Psoas muscle (tissue), 7 donors: ENCODE measurements at regions not wholly inside any gene's neighbourhood (a gene's known extent, or its start where the extent isn't known, plus 50 kb on each side); places are given as distances from the start of the nearest gene placed in this dataset.

Experiments used
- ATAC-seq, 4 donors: fragments of 200-7000 bp; cut with Tn5 transposase; one replicate each; pipeline ENCODE4 v1.9.1; 2020; ENCODE audit warnings: moderate library complexity in 3 of 4, mild to moderate bottlenecking in 2 of 4
- DNase-seq, 2 donors: peaks; one replicate each; pipeline ENCODE4 v3.0.0-alpha.2; 2020
- H3K27ac ChIP-seq: fragments of 200-600 bp; one replicate; pipeline ENCODE4 v1.8.0; 2022
- H3K27me3 ChIP-seq, 3 donors: fragments of 200-600 bp in 1 of 3; one replicate each; pipeline versions ENCODE4 v1.6.1 to v1.8.0; 2013 to 2022; ENCODE audit warnings: low read length in 2 of 3, mild to moderate bottlenecking in 2 of 3, moderate library complexity in 1 of 3; ENCODE audit not compliant: insufficient read depth in 3 of 3
- H3K36me3 ChIP-seq, 2 donors: fragments of 200-600 bp in 1 of 2; one replicate each; pipeline versions ENCODE4 v1.6.1 to v1.8.0; 2013 to 2022; ENCODE audit warnings: low read depth in 1 of 2, mild to moderate bottlenecking in 1 of 2, moderate library complexity in 1 of 2; ENCODE audit not compliant: insufficient read depth in 1 of 2
- H3K4me1 ChIP-seq: fragments of 200-600 bp; one replicate; pipeline ENCODE4 v1.8.0; 2022
- H3K4me3 ChIP-seq: fragments of 200-600 bp; one replicate; pipeline ENCODE4 v1.8.0; 2022; ENCODE audit warnings: mild to moderate bottlenecking
- H3K9me3 ChIP-seq: fragments of 200-600 bp; one replicate; pipeline ENCODE4 v1.8.0; 2022
- WGBS, 3 donors: extraction: QIAGEN DNeasy Blood & Tissue Kit; methylation state at CpG; one replicate each; pipeline versions ENCODE4 v1.1.6 to v1.1.7; 2013; 5-methylcytosine and 5-hydroxymethylcytosine counted together
- intact Hi-C, 2 donors: fragments of 100-400 bp; cut with DNase I; formaldehyde crosslinking; loops; one replicate each; pipeline versions ENCODE4 v1.11.0 to v1.14.2; 2022
- TF ChIP-seq, protein P1 (sequence below): fragments of 200-600 bp; IDR thresholded peaks from one replicate; pipeline ENCODE4 v1.8.0; 2022; ENCODE audit warnings: antibody characterized with exemption
- donor health status: healthy with polysubstance abuse.
- donor health status: DM: no; HTN: no; CAD: no; lungs with moderate emphysema.
- donor health status: Bipolar disorder and iron deficiency.
- donor health status: healthy.
- donor health status: DM: yes; HTN: yes; CAD: no.
- donor health status: DM: no; HTN: no; CAD: no.
- donor health status: DM: yes; HTN: yes; CAD: no.

DNA sequence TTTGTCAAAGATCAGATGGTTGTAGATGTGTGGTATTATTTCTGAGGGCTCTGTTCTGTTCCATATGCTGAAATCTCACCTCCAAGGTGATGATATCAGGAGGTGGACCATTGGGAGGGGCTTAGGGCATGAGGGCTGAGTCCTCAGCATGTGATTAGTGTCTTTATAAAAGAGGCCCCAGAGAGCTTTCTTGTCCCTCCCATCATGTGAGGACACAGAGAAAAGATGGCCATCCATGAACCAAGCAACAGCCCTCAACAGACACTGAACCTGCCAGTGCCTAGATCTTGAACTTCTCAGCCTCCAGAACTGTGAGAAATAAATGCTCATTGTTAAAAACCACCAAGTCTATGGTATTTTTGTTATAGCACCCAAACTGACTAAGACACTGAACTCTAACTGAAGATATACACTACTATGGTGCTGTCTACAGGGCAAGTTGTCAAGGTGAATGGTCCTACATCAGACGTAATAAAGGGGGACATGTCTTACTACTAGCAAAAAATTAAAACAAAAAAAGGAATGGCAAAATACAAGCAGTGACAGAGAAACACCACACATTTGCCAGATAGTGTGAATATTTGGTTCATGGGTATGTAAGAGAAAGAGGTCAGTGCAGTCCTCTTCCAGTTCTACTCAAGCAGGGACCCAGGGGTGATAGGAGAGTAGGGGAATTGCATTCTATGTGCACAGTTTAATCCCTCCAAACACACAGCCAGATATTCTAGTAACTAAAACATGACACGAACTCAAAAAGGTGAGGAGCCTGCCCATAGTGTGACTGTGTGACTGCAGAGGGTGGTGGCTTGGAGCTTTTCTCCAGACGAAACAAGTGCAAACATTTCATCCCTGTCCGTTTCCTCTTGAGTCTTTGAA lies 164.4 kb upstream of the MYCN start:
- DNase-seq (no peak), ATAC-seq (no peak)
- Histone ChIP-seq H3K4me1 (no peaks in the 10 kb centered on the region), H3K27me3 (no peaks in the 10 kb centered on the region), H3K4me3 (no peak overlapping the region), H3K27ac (no peak overlapping the region), H3K36me3 (no peaks in the 10 kb centered on the region), H3K9me3 (no peaks in the 10 kb centered on the region)
- TF ChIP-seq, protein P1, sequence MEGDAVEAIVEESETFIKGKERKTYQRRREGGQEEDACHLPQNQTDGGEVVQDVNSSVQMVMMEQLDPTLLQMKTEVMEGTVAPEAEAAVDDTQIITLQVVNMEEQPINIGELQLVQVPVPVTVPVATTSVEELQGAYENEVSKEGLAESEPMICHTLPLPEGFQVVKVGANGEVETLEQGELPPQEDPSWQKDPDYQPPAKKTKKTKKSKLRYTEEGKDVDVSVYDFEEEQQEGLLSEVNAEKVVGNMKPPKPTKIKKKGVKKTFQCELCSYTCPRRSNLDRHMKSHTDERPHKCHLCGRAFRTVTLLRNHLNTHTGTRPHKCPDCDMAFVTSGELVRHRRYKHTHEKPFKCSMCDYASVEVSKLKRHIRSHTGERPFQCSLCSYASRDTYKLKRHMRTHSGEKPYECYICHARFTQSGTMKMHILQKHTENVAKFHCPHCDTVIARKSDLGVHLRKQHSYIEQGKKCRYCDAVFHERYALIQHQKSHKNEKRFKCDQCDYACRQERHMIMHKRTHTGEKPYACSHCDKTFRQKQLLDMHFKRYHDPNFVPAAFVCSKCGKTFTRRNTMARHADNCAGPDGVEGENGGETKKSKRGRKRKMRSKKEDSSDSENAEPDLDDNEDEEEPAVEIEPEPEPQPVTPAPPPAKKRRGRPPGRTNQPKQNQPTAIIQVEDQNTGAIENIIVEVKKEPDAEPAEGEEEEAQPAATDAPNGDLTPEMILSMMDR: no peak
- 85 to 89% (median 89%) methylated on average over 4 of the region's 4 CpGs for WGBS, 3 donors
- intact Hi-C loops: no loop called here

DNA sequence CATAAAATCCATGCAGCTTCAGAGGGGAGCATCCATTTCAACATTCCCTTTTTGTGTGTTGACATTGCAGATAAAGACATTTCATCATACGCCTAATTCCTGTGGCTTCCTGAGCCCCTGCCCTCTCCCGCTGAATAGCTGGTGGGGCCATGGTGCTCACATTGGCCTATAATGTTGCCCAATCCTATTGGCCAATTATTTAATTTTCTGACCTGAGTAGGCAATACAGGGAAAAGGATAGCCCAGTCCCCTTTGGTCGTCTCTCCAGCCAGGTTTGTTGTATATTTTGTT lies 163.8 kb upstream of the MYCN start:
- WGBS, 3 donors: 87 to 90% (median 90%) methylated on average over 3 of the region's 3 CpGs
- Histone ChIP-seq H3K27ac (no peak overlapping the region), H3K4me1 (no peaks in the 10 kb centered on the region), H3K9me3 (no peaks in the 10 kb centered on the region), H3K36me3 (no peaks in the 10 kb centered on the region), H3K27me3 (no peaks in the 10 kb centered on the region), H3K4me3 (no peak overlapping the region)
- DNase-seq: no peak
- no peak for ATAC-seq
- intact Hi-C loops: no loop called here
- TF ChIP-seq, protein P1: no peak

DNA sequence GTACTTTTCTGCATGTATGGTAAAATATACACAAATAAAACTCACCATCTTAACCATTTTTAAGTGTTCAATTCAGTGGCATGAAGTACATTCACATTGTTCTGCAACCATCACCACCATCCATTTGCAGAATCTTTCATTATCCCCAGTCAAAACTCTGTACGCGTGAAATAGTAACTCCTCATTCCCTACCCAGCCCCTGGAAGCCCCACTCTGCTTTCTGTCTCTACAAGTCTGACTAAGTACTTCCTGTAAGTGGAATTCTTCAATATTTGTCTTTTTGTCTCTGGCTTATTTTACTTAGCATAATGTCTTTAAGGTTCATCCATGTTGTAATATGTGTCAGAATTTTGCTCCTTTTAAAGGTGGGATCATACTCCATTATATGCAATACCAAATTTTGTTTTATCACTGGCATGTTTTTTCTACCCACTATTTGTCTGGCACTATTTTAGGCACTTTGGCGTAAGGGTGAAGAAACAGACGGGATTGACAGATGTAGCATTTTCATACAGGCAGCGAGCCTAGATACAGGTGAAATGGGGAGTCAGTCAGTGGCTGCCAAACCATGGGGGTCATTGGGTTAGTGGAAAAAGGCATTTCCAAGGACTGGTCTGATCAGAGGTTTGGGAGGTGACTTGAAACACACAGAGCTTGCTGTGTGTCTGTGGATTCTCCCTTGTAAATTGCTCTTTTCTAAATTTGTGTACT lies 163.2 kb upstream of the MYCN start:
- intact Hi-C loops: no loop called here
- H3K27ac ChIP-seq: no peak overlapping the region
- TF ChIP-seq, protein P1: no peak
- H3K36me3 ChIP-seq: no peaks in the 10 kb centered on the region
- no peak for ATAC-seq
- no peak for DNase-seq
- H3K4me3 ChIP-seq: no peak overlapping the region
- 91 to 92% (median 91%) methylated on average over 5 of the region's 5 CpGs for WGBS, 3 donors
- H3K4me1 ChIP-seq: no peaks in the 10 kb centered on the region
- peaks cover 0 to under 1% (median 0%) of the 10 kb centered on the region in 3 donors for H3K27me3 ChIP-seq
- no peaks in the 10 kb centered on the region for H3K9me3 ChIP-seq

DNA sequence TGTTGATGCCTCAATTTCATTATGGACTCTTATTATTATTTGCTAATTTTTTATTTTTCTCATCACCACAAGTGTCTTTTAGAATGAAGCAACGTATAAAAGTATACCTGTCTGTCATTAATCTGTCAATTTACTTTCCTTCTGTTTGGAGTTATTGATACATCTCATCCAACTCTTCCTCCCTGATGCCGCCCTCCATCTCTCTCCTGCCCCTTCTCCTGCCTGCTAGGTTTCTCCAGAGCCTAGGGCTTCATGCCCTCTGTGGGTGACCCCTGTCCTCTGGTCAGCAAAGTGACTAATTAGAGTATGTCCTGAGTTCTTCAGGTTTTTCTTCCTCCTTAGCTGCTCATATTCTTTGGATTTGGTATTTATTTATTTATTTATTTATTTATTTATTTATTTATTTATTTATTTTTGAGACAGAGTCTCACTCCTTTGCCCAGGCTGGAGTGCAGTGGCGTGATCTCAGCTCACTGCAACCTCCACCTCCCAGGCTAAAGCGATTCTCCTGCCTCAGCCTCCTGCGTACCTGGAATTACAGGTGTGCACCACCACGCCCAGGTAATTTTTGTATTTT lies 162.5 kb upstream of the MYCN start:
- Histone ChIP-seq H3K4me3 (no peak overlapping the region), H3K36me3 (no peaks in the 10 kb centered on the region), H3K27ac (no peak overlapping the region), H3K4me1 (no peaks in the 10 kb centered on the region), H3K27me3 (peaks cover 0 to 2% (median 0%) of the 10 kb centered on the region in 3 donors), H3K9me3 (no peaks in the 10 kb centered on the region)
- TF ChIP-seq, protein P1: no peak
- no peak for DNase-seq
- ATAC-seq: no peak
- 94 to 98% (median 95%) methylated on average over 6 of the region's 6 CpGs for WGBS, 3 donors
- intact Hi-C loops: no loop called here
